OCI-LY3 (cell line): ENCODE measurements at regions not wholly inside any gene's neighbourhood (a gene's known extent, or its start where the extent isn't known, plus 50 kb on each side); places are given as distances from the start of the nearest gene placed in this dataset.
A peak's percentile ranks its signal among the peaks of the same experiment; 100 is the strongest.

Source experiments
- H2AFZ ChIP-seq: fragments of 200-600, 300-600 bp; shearing (Covaris generic); 2 replicates; pipeline ENCODE4 v1.6.0; 2014; ENCODE audit warnings: antibody characterized with exemption, low read depth, low read length
- H3K27ac ChIP-seq: fragments of 200-600, 300-600 bp; sonication (generic); 2 replicates; pipeline ENCODE4 v1.5.1; 2014; ENCODE audit warnings: mild to moderate bottlenecking, low read length, moderate library complexity, mixed read lengths
- H3K27me3 ChIP-seq: fragments of 200-600, 300-600 bp; sonication (generic); 2 replicates; pipeline ENCODE4 v1.6.1; 2014; ENCODE audit warnings: low read depth, low read length, mixed read lengths
- H3K36me3 ChIP-seq: fragments of 200-600, 300-600 bp; sonication (generic); replicated peaks from 2 replicates; pipeline ENCODE3; 2014; ENCODE audit warnings: low read depth, low read length, mixed read lengths
- H3K4me1 ChIP-seq: fragments of 300-600, 200-600 bp; sonication (generic); 2 replicates; pipeline ENCODE4 v1.6.1; 2014; ENCODE audit warnings: low read length, mixed read lengths
- H3K4me2 ChIP-seq: fragments of 200-600, 300-600 bp; sonication (generic); 2 replicates; pipeline ENCODE4 v1.6.1; 2014; ENCODE audit warnings: low read length, mixed read lengths
- H3K4me3 ChIP-seq: fragments of 300-600, 200-600 bp; sonication (generic); 2 replicates; pipeline ENCODE4 v1.5.1; 2014; ENCODE audit warnings: antibody characterized with exemption, mild to moderate bottlenecking, low read length, moderate library complexity
- H3K79me2 ChIP-seq: fragments of 300-600, 200-600 bp; shearing (Covaris generic); 2 replicates; pipeline ENCODE4 v1.6.1; 2014; ENCODE audit warnings: mild to moderate bottlenecking, low read length, mixed read lengths
- H3K9ac ChIP-seq: fragments of 300-600, 200-600 bp; shearing (Covaris generic); 2 replicates; pipeline ENCODE4 v1.6.0; 2014; ENCODE audit warnings: mild to moderate bottlenecking, low read length, moderate library complexity
- H3K9me3 ChIP-seq: fragments of 200-600, 300-600 bp; shearing (Covaris generic); 2 replicates; pipeline ENCODE4 v1.6.1; 2014; ENCODE audit warnings: low read length, mixed read lengths; ENCODE audit not compliant: insufficient read depth
- H4K20me1 ChIP-seq: fragments of 200-600, 300-600 bp; sonication (generic); 2 replicates; pipeline ENCODE4 v1.6.1; 2016; ENCODE audit warnings: low read length, mixed read lengths; ENCODE audit not compliant: insufficient read depth
- CTCF ChIP-seq: fragments of 200-600, 300-600 bp; sonication (generic); IDR thresholded peaks from 2 replicates; pipeline ENCODE4 v1.5.1; 2014; ENCODE audit warnings: antibody characterized with exemption, low read length, low read depth
- EZH2phosphoT487 ChIP-seq: fragments of 200-600 bp; shearing (Covaris generic); IDR thresholded peaks from 2 replicates; pipeline ENCODE4 v1.6.1; 2018; ENCODE audit warnings: antibody characterized with exemption, mixed run types, low read depth

DNA sequence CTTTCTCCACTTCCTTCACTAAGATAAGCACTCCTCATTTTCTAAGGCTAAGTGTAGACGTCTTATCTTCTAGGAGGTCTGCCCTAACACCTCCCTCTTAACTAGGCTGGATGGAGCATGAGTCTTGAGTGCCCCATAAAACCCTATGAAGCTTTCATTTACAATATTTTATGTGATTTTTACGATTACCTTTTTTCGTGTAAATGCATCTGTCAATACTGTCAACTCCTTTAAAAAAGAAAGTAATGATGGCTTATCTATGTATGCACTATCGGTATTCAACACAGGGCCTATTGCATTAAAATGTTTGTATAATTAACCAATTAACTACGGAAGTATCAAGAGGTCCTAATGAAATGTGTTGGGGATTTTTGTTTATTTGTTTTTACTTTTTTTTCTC, 156.0 kb upstream of the FAM83B start:
- Histone ChIP-seq H3K9ac (no peak overlapping the region), H3K4me3 (no peak overlapping the region), H3K27me3 (no peaks in the 10 kb centered on the region), H3K27ac (no peak overlapping the region), H3K79me2 (no peaks in the 10 kb centered on the region), H3K36me3 (no peaks in the 10 kb centered on the region), H3K9me3 (no peaks in the 10 kb centered on the region), H3K4me1 (peaks cover 7% of the 10 kb centered on the region), H4K20me1 (no peaks in the 10 kb centered on the region), H2AFZ (no peak overlapping the region), H3K4me2 (no peak overlapping the region)
- TF ChIP-seq CTCF (no peak), EZH2phosphoT487 (no peak)

- no peak overlapping the region for H3K9ac ChIP-seq
- peak overlapping the region; percentile 68; the same call in 1 of the 2 replicates for H3K4me2 ChIP-seq
- H3K27me3 ChIP-seq, result no peaks in the 10 kb centered on the region
- TF ChIP-seq EZH2phosphoT487, result no peak
- no peak for TF ChIP-seq CTCF
- no peaks in the 10 kb centered on the region for H3K36me3 ChIP-seq
- H3K9me3 ChIP-seq, result no peaks in the 10 kb centered on the region
- no peaks in the 10 kb centered on the region for H3K79me2 ChIP-seq
- no peak overlapping the region for H2AFZ ChIP-seq
- H4K20me1 ChIP-seq, result no peaks in the 10 kb centered on the region
- no peak overlapping the region for H3K4me3 ChIP-seq
- peaks cover 40% of the 10 kb centered on the region for H3K4me1 ChIP-seq
- no peak overlapping the region for H3K27ac ChIP-seq
Measured at GRCh38 chr6:54694928-54695532, 151.5 kb upstream of the FAM83B start.

DNA sequence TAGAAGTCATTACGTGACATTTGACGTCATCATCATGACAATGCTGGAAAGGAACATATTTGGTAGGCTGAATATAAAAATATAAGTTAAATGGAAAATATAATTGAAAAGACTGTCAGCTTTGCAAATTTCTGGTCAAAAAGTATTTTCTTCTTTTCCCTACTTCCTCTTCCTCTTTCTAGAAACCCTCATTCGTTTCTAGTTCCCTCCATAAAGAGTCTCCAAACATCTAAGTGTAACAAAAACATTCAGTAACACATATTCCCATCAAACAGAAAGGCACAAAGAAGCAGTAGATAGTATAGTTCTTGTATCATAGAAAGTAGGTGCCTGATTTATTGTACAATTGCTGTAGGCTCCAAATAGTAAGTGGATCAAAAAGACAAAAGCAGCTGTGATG, 150.8 kb upstream of the FAM83B start:
- Histone ChIP-seq H2AFZ (peak overlapping the region; percentile 90), H3K36me3 (no peaks in the 10 kb centered on the region), H3K79me2 (no peaks in the 10 kb centered on the region), H3K9me3 (no peaks in the 10 kb centered on the region), H3K27me3 (no peaks in the 10 kb centered on the region), H3K4me2 (peak overlapping the region; percentile 68), H3K27ac (peak overlapping the region; percentile 60), H3K4me1 (peaks cover 44% of the 10 kb centered on the region), H4K20me1 (no peaks in the 10 kb centered on the region), H3K4me3 (peak overlapping the region; percentile 17; the same call in 1 of the 2 replicates), H3K9ac (peak overlapping the region; percentile 23; the same call in 1 of the 2 replicates)
- TF ChIP-seq CTCF (no peak), EZH2phosphoT487 (no peak)

DNA sequence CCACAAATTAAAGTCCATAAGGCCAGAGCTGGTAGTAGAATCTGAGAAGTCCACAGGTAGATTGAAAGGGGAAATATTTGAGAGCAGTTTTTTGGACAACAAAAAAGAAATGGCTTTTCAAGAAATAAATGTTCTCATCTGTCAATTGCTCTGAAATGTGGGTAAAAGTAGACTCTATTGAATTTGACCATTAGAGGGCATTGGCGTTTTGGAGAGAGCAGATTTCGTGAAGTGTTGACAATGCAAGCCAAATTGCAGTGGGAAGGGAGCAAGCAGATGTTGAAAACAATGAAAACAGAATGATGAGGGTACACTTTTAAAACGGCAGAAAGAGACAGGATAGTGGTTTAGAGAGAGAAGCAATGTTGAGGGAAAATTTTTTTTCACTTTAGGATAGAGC, 149.1 kb upstream of the FAM83B start:
- Histone ChIP-seq H4K20me1 (no peaks in the 10 kb centered on the region), H3K4me2 (no peak overlapping the region), H3K27me3 (no peaks in the 10 kb centered on the region), H3K36me3 (no peaks in the 10 kb centered on the region), H3K9ac (no peak overlapping the region), H3K27ac (no peak overlapping the region), H3K4me1 (peaks cover 44% of the 10 kb centered on the region), H3K4me3 (no peak overlapping the region), H3K9me3 (no peaks in the 10 kb centered on the region), H2AFZ (no peak overlapping the region), H3K79me2 (no peaks in the 10 kb centered on the region)
- TF ChIP-seq CTCF, result peak; percentile 63
- TF ChIP-seq EZH2phosphoT487, result no peak
